Small intestine (tissue), 7 donors: ENCODE measurements at regions not wholly inside any gene's neighbourhood (a gene's known extent, or its start where the extent isn't known, plus 50 kb on each side); places are given as distances from the start of the nearest gene placed in this dataset.
A peak's percentile ranks its signal among the peaks of the same experiment; 100 is the strongest.

Source experiments
- DNase-seq, 2 donors: peaks; one replicate each; pipeline versions ENCODE4 v3.0.0 to v3.0.0-alpha.2; 2013
- FAIRE-seq: peaks from 2 replicates; lab custom pipeline; 2012; peaks lifted over from hg19 to GRCh38; lab: Jason Lieb, UNC
- H3K27ac ChIP-seq, 3 donors: one replicate each; pipeline ENCODE4 v1.5.1; 2013; ENCODE audit warnings: low read length in 2 of 3, mild to moderate bottlenecking in 2 of 3, control low read depth in 1 of 3, inconsistent platforms in 1 of 3, low read depth in 1 of 3, moderate library complexity in 1 of 3
- H3K27me3 ChIP-seq, 3 donors: one replicate each; pipeline ENCODE4 v1.6.1; 2013; ENCODE audit warnings: low read length in 3 of 3, inconsistent platforms in 1 of 3; ENCODE audit not compliant: control insufficient read depth in 3 of 3, insufficient read depth in 3 of 3
- H3K36me3 ChIP-seq, 3 donors: one replicate each; pipeline ENCODE4 v1.6.1; 2013; ENCODE audit warnings: low read length in 3 of 3, inconsistent platforms in 1 of 3, low read depth in 1 of 3, mild to moderate bottlenecking in 1 of 3, moderate library complexity in 1 of 3; ENCODE audit not compliant: control insufficient read depth in 3 of 3, insufficient read depth in 2 of 3
- H3K4me1 ChIP-seq, 3 donors: one replicate each; pipeline ENCODE4 v1.6.1; 2013; ENCODE audit warnings: low read length in 2 of 3, inconsistent platforms in 1 of 3, low read depth in 1 of 3, mild to moderate bottlenecking in 1 of 3, moderate library complexity in 1 of 3; ENCODE audit not compliant: control insufficient read depth in 3 of 3, insufficient read depth in 2 of 3
- H3K4me3 ChIP-seq, 3 donors: one replicate each; pipeline ENCODE4 v1.5.1; 2013; ENCODE audit warnings: low read length in 3 of 3, control low read depth in 1 of 3, inconsistent platforms in 1 of 3, low read depth in 1 of 3, mild to moderate bottlenecking in 1 of 3, moderate library complexity in 1 of 3
- H3K9me3 ChIP-seq, 2 donors: one replicate each; pipeline ENCODE4 v1.6.1; 2013; ENCODE audit warnings: low read depth in 1 of 2, low read length in 1 of 2; ENCODE audit not compliant: control insufficient read depth in 2 of 2, insufficient read depth in 1 of 2
- WGBS, 3 donors: extraction: QIAGEN DNeasy Blood & Tissue Kit; methylation state at CpG; one replicate each; pipeline ENCODE4 v1.1.7; 2013; 5-methylcytosine and 5-hydroxymethylcytosine counted together
- donor health status: healthy with polysubstance abuse.
- donor health status: control.
- donor health status: control.
- donor health status: Bipolar disorder and iron deficiency.
- donor health status: healthy.

DNA sequence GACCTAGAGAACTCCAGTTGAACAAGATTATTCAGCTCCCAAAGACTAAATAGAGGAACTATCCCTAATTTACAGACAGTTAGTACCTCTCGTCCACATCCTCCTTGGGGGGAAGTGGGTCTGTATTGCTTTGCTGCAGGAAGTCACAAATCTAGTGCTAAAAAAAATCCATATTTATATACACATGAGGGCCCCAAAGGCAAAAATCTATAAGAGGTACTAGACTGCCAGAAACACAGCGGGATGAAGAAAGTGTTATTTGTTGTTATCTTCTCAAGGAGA, 190.1 kb downstream of the TTC8 start:
- no peak for FAIRE-seq

DNA sequence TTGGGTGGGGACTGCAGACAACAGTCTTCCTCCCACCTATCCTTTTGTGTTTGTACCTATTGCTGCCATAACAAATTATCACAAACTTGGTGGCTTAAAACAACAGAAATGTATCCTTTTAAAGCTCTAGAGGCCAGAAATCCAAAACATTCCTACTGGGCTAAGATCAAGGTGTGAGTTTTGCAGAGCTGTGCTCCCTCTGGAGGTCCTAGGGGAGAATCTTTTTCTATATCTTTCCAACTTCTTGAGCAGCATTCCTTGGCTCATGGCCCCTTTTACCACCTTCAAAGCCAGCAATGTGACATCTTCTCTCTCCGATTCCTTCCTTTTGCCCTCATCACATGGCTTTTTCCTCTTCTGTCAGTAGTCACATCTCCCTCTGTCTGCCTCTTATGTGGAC, 190.6 kb downstream of the TTC8 start:
- 93 to 96% (median 96%) methylated on average over 1 of the region's 1 CpG for WGBS, 3 donors
- DNase-seq: no peak
- no peak for FAIRE-seq
- Histone ChIP-seq H3K9me3 (peaks cover 0 to 4% of the 10 kb centered on the region in 2 donors), H3K36me3 (no peaks in the 10 kb centered on the region), H3K4me1 (peaks cover 0 to 19% (median 0%) of the 10 kb centered on the region in 3 donors), H3K27me3 (no peaks in the 10 kb centered on the region), H3K4me3 (no peak overlapping the region), H3K27ac (no peak overlapping the region)

More for the DNA sequence above, 190.1 kb downstream of the TTC8 start:
- no peaks in the 10 kb centered on the region for H3K27me3 ChIP-seq
- H3K4me1 ChIP-seq: peaks cover 0 to 19% (median 0%) of the 10 kb centered on the region in 3 donors
- H3K27ac ChIP-seq: no peak overlapping the region
- no peak overlapping the region for H3K4me3 ChIP-seq
- 42 to 76% (median 52%) methylated on average over 2 of the region's 2 CpGs for WGBS, 3 donors
- peaks cover 0 to 4% of the 10 kb centered on the region in 2 donors for H3K9me3 ChIP-seq
- no peak for DNase-seq
- H3K36me3 ChIP-seq: no peaks in the 10 kb centered on the region

DNA sequence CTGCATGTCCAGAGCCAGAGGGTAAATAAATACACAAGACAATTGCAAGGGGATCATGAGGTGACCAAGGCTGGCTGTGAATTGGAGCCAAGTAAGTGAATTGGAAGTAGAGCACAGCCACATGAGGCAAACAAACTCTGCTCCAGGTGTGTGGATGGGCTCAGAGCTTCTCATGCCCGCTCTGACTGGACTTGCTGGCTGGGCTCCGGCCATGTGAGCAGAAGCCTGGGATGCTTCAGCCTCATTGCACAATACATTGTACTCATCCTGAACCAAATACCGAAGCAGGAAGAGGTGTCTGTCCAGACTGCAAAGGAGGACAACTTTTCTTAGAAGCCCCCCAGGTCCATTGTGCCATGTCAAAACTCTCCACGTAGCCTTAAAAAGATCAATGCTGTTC, 193.0 kb downstream of the TTC8 start:
- WGBS, 3 donors: 89 to 97% (median 91%) methylated on average over 4 of the region's 4 CpGs
- FAIRE-seq (no peak), DNase-seq (no peak)
- H3K9me3 ChIP-seq: peaks cover 0 to 4% of the 10 kb centered on the region in 2 donors
- H3K4me1 ChIP-seq: peaks cover 0 to 8% (median 0%) of the 10 kb centered on the region in 3 donors
- no peak overlapping the region for H3K4me3 ChIP-seq
- no peaks in the 10 kb centered on the region for H3K27me3 ChIP-seq
- H3K36me3 ChIP-seq: no peaks in the 10 kb centered on the region
- H3K27ac ChIP-seq: no peak overlapping the region

DNA sequence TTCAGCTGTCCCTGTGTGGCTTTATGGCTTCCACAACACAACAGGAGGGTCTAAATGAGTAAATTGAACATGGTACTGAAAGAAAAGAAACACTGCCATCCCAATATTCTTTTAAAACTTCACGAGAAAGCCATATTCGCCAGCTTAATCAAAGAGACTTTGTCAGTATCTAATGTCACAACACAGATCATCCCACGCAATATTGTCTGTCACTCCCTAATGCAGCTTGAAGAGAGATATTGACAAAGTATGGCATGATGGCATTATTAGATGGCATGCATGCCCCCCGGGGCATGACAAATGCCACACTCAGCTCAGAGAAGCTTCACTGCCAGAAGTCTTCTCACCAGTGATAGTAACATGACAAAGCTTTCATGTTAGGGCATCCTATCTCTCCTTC, 197.8 kb downstream of the TTC8 start:
- H3K4me1 ChIP-seq: peaks cover 0 to 7% (median 0%) of the 10 kb centered on the region in 3 donors
- H3K36me3 ChIP-seq: no peaks in the 10 kb centered on the region
- FAIRE-seq (no peak), DNase-seq (no peak)
- H3K27ac ChIP-seq: no peak overlapping the region
- no peak overlapping the region for H3K4me3 ChIP-seq
- 79 to 90% (median 83%) methylated on average over 4 of the region's 4 CpGs for WGBS, 3 donors
- H3K27me3 ChIP-seq: peaks cover 0 to 9% (median 0%) of the 10 kb centered on the region in 3 donors
- no peaks in the 10 kb centered on the region for H3K9me3 ChIP-seq

GRCh38 chr14:89024691-89025090, 200.2 kb downstream of the TTC8 start:
- no peak for DNase-seq
- Histone ChIP-seq H3K36me3 (no peaks in the 10 kb centered on the region), H3K9me3 (no peaks in the 10 kb centered on the region), H3K27ac (no peak overlapping the region), H3K27me3 (peaks cover 0 to 20% (median 5%) of the 10 kb centered on the region in 3 donors), H3K4me1 (peaks cover 0 to 10% (median 0%) of the 10 kb centered on the region in 3 donors), H3K4me3 (no peak overlapping the region)
- FAIRE-seq: no peak
- 91 to 96% (median 93%) methylated on average over 4 of the region's 4 CpGs for WGBS, 3 donors

DNA sequence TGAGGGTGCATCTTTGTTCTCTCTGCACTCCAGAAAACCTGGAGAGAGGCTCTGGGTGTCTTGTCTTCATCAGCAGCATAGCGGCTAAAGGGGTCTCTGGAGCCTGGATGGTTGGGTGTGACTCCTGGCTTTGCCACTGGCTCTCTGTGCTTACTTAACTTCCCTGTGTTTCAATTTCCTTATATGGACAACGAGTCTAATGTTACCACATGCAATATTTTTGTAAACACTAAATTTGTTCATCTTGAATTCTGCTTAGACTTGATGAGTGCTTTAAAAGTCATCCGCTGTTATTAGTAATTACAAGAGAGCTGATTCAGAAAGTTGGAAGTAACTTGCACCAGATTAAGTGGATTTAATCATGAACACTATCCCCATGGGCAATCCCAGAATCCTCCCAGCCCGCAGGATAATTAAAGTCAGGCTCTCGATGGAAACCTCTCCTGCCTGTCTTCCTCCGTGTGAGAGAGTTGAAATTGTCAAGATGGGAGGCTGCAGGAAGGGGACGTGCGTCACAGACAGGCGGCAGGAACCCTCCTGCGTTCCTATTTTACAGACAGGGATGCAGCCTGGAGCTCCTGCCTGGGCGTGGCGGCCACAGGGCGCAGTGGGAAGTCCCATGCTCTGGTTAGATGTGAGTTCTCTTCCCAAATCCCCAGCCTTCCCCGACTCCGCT, 201.2 kb downstream of the TTC8 start:
- peaks cover 0 to 20% (median 5%) of the 10 kb centered on the region in 3 donors for H3K27me3 ChIP-seq
- 54 to 77% (median 76%) methylated on average over 15 of the region's 15 CpGs for WGBS, 3 donors
- no peak overlapping the region for H3K4me3 ChIP-seq
- DNase-seq (no peak), FAIRE-seq (no peak)
- no peaks in the 10 kb centered on the region for H3K9me3 ChIP-seq
- peak overlapping the region in 1 of 3 donors; percentile 17 for H3K27ac ChIP-seq
- no peaks in the 10 kb centered on the region for H3K36me3 ChIP-seq
- peaks cover 0 to 10% (median 0%) of the 10 kb centered on the region in 3 donors for H3K4me1 ChIP-seq

GRCh38 chr14:89027097-89027740, 202.8 kb downstream of the TTC8 start:
- Histone ChIP-seq H3K27me3 (peaks cover 0 to 23% (median 5%) of the 10 kb centered on the region in 3 donors), H3K9me3 (no peaks in the 10 kb centered on the region), H3K4me1 (peaks cover 0 to 10% (median 0%) of the 10 kb centered on the region in 3 donors), H3K36me3 (no peaks in the 10 kb centered on the region), H3K4me3 (peak overlapping the region in 2 of 3 donors; percentile 39 to 62), H3K27ac (no peak overlapping the region)
- 0 to 2% (median 1%) methylated on average over 60 to 68 of the region's 68 CpGs for WGBS, 3 donors
- DNase-seq (peak; percentile 54 to 86), FAIRE-seq (no peak)

DNA sequence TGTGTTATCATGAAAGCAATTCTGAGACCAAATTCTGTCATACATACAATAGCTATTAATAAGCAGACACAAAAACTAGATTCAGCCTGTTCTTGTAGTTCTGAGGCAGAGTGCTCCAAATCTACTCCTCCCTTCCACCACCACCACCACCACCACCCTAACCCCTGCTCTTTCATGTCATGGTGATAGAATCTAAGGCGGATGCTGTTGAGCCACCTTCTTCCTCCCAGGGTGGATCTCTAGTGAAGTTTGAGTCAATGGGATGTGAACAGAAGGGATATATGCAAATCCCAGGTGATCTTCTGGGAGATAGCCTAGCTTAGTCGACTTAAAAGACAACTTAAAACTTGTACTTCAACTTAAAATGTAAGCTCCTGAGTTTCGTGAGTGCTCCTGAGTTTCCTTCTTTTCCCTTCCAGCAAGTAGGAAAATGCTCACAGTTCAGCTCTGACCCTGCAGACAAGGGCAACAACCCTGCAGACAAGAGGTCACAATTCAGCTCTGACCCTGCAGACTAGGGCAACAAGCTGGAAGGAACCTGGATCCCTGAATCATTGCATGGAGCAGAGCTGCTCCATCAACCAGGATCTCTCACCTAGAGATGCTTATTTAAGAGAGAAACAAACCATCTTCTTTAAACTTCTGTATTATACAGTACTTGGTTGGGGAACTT, 204.1 kb downstream of the TTC8 start:
- no peaks in the 10 kb centered on the region for H3K36me3 ChIP-seq
- WGBS, 3 donors: 83 to 88% (median 85%) methylated on average over 3 of the region's 3 CpGs
- no peak overlapping the region for H3K4me3 ChIP-seq
- H3K27me3 ChIP-seq: peaks cover 0 to 23% (median 5%) of the 10 kb centered on the region in 3 donors
- H3K4me1 ChIP-seq: peaks cover 0 to 10% (median 0%) of the 10 kb centered on the region in 3 donors
- no peak for FAIRE-seq
- no peak overlapping the region for H3K27ac ChIP-seq
- H3K9me3 ChIP-seq: no peaks in the 10 kb centered on the region
- DNase-seq: no peak
